GM12878 (cell line): ENCODE measurements at regions not wholly inside any gene's neighbourhood (a gene's known extent, or its start where the extent isn't known, plus 50 kb on each side); places are given as distances from the start of the nearest gene placed in this dataset.

Experiments
- ATF7 ChIP-seq: fragments of 450-650 bp; IDR thresholded peaks from 2 replicates; pipeline ENCODE4 v1.6.1; 2016; ENCODE audit warnings: low read depth, mild to moderate bottlenecking
- CTCF ChIP-seq, 3 experiments: IDR thresholded peaks in 2 of 3; conservative IDR thresholded peaks in 1 of 3; 2 replicates each; pipeline ENCODE4 v1.5.1; 2011; ENCODE audit warnings: low read depth in 3 of 3, low read length in 3 of 3, mild to moderate bottlenecking in 3 of 3, control low read depth in 2 of 3, moderate library complexity in 2 of 3, inconsistent platforms in 1 of 3, mixed read lengths in 1 of 3; ENCODE audit not compliant: control insufficient read depth in 2 of 3, insufficient read depth in 1 of 3; ENCODE audit errors: extremely low read depth in 1 of 3
- IRF3 ChIP-seq: fragments of 450-650 bp; IDR thresholded peaks from 2 replicates; pipeline ENCODE4 v1.6.1; 2014; ENCODE audit warnings: mild to moderate bottlenecking
- MAX ChIP-seq: IDR thresholded peaks from 2 replicates; pipeline ENCODE4 v1.6.1; 2012; ENCODE audit warnings: low read depth, low read length, improper control_type of control experiment
- NFIC ChIP-seq: IDR thresholded peaks from 2 replicates; pipeline ENCODE4 v1.6.1; 2012; ENCODE audit warnings: low read depth, mild to moderate bottlenecking, inconsistent platforms, low read length, moderate library complexity
- NFYB ChIP-seq: IDR thresholded peaks from 2 replicates; pipeline ENCODE4 v1.6.1; 2011; ENCODE audit warnings: low read depth, mild to moderate bottlenecking, low read length, improper control_type of control experiment, moderate library complexity; ENCODE audit not compliant: insufficient read depth
- PBX3 ChIP-seq: IDR thresholded peaks from 2 replicates; pipeline ENCODE4 v1.6.1; 2011; ENCODE audit warnings: mild to moderate bottlenecking, low read depth, low read length, moderate library complexity; ENCODE audit not compliant: insufficient replicate concordance
- RAD21 ChIP-seq: IDR thresholded peaks from 2 replicates; pipeline ENCODE4 v1.6.1; 2011; ENCODE audit warnings: mild to moderate bottlenecking, low read depth, low read length, moderate library complexity; ENCODE audit not compliant: insufficient read depth

- no peak for TF ChIP-seq CTCF (IDR thresholded peaks at IDR 0.05 in 2 of 3, conservative IDR thresholded peaks at IDR 0.05 in 1 of 3; ENCODE audit: control insufficient read depth in 2 of 3, extremely low read depth in 1 of 3, insufficient read depth in 1 of 3, low read depth in 3 of 3, low read length in 3 of 3)
- no peak for TF ChIP-seq PBX3
- no peak for TF ChIP-seq IRF3
- TF ChIP-seq RAD21, result no peak
- TF ChIP-seq ATF7, result no peak
- TF ChIP-seq MAX, result no peak
- TF ChIP-seq NFIC, result no peak
- TF ChIP-seq NFYB, result no peak
Observed at GRCh38 chr2:15822151-15823044, 118.0 kb upstream of the MYCN start.
